GM19468 (cell line): ENCODE measurements at regions not wholly inside any gene's neighbourhood (a gene's known extent, or its start where the extent isn't known, plus 50 kb on each side); places are given as distances from the start of the nearest gene placed in this dataset.
"Not testable (repeated sequence)": the region's sequence is repeated elsewhere in the genome, so short reads cannot be mapped to it uniquely, and the experiment has no call there.

ENCODE experiments used
- ATAC-seq: cut with Tn5 transposase; IDR thresholded peaks from one replicate; pipeline ENCODE4 v1.9.1; 2021; ENCODE audit warnings: mild to moderate bottlenecking, moderate library complexity, moderate number of reproducible peaks; ENCODE audit not compliant: unreplicated experiment; ENCODE audit errors: extremely low read depth

DNA sequence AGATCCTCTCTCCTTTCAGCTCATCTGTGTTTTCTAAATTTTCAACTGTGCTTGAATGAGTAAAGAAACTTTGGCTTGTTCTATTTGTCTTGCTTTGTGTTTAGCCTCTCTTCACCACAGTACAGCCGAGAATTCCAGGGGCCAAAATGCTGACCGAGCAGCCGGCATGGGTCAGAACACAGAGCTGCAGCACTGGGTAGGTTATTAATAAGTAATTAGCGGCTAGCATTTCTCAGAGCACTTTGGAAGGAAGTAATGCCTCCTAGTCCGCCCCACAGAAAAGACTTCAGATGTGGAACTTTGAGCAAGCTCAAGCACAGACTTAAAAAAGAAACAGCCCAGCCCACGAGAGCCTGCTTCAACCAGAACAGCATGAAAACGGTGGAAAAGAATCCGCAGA lies 343.9 kb downstream of the ARRDC4 start:
- ATAC-seq: no peak

DNA sequence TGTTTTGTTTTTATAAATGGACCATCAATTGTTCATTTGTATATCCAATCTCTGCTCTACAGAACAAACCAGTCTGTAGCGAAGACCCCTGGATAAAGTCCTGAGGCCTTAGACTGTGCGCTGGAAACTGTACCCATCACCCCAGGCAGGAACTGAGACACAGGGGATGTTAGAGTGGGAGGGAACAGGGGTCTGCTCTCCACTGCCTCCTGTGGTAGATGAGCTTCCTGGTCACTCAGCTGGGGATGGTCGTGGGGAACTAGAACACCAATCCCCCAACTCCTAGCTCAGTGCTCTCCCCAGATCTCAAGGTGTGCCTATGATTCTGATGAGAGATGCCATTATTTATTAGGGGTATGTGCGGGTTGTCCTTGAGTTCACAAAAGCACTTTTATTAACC lies 340.2 kb upstream of the IGF1R start:
- ATAC-seq: no peak

DNA sequence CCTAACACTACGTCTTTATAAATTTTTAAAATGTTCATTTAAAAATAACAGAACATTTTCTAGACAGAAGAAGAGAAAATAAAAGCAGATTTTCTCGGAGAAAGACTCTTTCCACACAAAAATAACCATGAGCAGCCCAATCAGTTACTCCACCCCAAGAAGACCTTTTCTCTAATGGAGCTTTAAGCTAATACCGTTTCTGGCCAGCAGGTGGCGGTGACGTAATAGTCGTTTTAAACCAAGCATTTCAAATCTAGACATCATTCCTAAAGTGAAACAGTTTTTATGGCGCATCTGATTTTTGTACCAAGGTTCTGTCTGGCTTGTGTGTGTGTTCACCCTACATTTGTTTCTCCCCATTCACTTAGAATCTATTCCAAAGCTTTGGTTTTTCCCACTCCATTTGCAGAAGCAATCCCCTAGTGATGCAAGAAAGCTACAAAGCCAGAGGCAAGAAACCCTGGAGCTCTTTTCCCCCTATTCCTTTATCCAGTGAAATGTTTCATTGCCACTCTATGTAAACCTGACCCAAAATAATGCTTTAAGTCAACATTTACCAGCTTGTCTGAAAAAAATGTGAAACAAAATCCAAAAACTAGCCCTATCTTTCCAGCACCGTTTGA lies 336.7 kb upstream of the IGF1R start:
- ATAC-seq: peak; percentile 65

DNA sequence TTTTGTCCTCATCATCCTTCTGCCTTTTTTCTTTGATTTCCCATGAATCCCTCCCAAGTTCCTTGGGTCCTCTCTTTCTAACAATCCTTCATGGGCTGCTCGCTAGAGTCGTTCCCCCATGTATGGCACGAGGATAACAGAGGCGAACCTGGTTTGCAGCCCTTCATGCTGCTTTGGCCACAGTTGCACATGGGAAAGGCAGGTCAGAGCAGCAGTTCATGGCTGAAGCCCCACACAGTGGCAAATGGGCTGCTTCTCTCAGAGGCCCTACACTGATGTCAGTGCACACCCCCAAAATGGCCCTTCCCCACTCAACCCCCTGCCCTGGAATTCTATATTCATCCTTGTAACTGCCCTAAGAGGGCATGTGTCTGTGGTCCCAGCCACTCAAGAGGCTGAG lies 335.4 kb upstream of the IGF1R start:
- no peak for ATAC-seq

DNA sequence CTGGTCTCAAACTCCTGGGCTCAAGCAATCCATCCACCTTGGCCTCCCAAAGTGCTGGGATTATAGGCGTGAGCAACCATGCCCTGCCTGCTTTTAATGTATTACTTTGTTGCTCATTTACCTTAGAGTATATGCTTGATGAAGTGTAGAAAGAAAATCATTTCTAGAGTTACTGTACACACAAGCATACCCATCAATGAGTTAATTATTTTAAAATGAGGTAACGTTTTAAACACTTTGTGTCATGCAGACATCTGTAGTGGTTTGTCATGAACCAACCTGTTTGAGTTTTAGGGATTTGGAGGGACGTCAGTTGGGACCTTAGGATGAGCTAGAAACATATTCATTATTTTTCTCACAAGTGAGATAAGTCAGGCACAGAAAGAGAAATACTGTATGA lies 332.4 kb upstream of the IGF1R start:
- no peak for ATAC-seq

DNA sequence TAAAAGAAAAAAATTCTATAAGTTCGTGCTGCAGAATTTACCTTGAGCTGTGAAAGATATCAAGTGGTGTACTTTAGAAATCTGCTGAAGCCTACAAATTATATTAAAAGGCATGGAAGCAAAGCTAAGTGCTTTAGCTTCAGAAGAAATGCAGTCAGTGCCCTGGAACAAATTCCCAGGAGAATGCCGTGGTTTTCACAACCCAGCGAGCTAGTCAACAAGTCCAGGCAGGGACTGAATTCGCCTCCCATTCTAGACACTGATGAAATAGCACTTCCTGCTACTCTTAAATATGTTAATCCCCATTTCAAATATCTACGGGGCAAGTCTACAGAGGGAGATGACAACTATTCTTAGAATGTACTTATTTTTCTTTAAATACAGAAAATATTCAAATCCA lies 326.4 kb upstream of the IGF1R start:
- ATAC-seq: no peak

DNA sequence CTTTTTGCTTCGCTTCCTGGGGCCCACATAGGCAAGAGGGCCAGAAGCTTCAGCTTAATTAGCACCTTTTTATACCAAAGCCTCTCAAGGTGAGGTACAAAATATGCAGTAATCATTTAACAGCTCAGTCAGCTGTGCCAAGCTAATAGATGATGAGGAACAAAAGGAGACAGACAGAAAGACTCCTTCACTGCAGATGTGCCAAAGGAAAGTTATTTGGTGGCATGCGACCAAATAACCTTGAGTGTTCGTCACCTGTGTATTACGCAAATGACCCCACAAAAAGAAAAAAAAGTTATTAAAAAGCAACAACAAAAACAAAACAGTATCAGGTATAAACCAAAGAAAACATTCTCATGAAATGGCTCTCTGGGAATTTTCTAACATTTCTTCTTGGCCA lies 325.8 kb upstream of the IGF1R start:
- no peak for ATAC-seq

DNA sequence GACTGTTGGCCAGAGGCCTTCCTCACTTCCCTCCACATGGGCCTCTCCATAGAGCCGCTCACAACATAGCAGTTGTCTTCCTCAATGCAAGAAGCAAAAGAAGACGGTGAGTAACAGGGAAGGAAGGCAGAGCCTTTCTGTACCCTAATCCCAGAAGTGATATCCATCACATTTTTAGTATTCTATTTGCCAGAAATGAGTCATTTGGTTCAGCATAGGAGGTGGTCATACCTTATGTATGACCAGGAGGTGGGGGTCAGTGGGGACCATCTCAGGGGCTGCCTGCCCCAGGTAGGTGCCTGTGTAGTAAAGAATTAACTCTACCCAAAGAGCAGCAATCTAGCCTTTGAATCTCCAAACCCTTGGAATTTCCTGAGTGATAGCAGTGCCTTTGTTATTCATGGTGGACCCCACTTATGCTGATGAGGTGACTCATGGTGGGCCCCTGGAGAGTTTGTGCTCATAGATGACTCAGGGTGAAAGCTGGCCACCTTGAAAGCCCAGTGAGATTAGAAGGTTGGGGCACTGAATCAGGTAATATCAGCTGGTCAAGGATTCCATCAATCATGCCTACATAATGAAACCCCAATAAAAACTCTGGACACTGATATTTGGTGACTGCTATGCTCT lies 323.9 kb upstream of the IGF1R start:
- ATAC-seq: no peak

DNA sequence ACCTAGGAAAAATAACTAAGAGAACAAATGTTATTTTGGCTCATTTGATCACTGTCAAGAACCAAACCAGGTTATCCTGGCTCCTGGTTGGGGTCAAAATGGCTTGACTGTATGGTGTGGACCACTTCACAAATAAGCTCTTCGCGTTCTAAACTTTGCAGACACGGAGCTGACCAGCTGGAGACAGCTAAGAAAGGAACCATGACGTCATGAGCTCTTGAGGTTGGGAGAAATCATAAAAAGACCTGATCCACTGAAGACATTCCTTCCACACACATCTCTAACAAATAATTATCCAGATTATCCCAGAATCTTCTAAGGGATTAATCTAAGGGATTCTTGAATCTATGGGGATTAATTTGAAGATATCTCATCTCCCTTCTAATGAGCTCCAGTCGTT lies 321.5 kb upstream of the IGF1R start:
- no peak for ATAC-seq

DNA sequence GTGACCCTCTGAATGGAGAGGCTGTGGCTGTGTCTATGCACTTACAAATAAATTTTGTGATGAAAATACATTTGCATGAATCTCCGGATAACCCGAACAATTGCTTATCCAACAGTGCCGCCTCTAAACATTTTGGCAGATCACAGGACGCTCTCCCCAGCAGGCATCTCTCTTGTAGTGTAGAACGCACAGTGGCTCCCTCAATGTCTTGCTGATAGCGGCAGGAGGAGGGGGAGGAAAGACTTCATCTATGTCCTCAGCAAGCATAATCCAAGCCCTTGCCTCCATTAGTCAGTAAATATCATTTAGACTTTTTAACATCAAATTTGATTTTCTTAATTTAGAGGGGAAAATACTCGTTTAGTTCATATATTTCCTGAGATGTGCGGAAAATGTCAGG lies 318.1 kb upstream of the IGF1R start:
- no peak for ATAC-seq

DNA sequence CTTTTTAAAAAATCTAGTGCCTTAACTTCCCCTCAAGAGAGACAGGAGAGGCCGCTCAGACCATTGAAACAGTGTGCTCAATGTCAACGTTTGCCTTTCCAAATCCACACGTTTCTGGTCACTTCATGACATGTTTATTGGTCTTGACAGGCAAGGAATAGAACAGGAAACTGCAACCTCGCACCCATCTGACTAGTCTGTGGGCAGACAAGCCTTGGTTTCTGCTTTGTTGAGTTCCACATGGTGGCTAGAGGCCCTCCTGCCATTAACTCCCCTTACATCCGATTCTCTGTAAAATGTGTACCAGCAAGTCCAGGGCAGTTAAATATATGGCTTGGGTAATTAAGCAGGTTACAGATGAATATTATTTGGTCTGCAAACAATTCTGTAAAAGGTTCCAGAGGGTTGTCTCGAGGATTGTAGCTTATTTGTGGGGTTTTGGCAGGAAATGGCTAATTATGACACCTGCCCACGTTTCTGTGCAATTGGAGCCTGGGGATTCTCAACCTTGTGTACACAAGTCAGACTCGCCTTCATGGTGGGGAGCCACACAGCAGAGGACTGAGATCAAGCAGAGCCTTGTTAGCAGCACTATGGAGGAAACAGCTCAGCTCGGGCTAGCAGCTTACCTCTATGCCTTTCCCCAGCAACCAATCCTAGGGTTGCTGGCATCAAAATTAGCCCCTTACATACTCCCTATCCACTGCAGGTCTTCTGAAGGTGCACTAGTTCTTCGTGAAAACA lies 317.5 kb upstream of the IGF1R start:
- no peak for ATAC-seq

DNA sequence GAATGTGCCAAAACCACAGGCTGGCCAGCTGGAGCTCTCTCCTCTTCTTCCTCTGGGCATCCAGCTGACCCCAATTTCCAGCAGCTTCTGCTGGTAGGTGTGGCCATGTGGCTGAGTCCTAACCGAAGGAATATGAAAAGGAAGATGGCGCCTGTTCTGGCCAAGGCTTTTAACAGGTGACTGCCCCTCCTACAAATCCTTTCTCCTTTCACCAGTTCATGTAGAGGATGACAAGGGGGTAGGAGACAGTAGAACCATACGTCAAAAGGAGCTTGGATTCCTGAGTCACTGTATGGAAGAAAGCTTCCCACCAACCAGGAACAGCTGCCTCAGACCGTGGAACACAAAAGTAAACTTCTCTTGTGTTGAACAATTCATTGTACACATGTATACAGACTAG lies 316.7 kb upstream of the IGF1R start:
- ATAC-seq: no peak

DNA sequence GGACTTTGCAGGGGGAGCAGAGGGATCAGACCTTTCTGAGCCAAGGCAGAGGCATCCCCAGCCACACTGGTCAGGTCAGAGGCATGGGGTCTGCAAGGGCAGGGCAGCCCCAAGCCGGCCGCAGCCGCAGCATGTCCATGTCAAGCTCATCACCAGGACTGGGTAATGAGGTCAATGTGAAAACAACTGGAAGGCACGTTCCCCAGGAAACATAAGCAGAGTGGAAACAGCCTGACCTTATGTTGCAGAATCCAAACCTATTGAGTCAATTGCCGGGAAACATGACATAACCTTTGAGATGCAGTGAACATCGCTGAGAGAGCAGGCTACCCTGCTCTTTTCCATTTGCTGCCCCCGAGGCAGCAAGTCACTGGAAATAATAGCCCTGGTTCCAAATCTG lies 315.1 kb upstream of the IGF1R start:
- ATAC-seq: no peak

DNA sequence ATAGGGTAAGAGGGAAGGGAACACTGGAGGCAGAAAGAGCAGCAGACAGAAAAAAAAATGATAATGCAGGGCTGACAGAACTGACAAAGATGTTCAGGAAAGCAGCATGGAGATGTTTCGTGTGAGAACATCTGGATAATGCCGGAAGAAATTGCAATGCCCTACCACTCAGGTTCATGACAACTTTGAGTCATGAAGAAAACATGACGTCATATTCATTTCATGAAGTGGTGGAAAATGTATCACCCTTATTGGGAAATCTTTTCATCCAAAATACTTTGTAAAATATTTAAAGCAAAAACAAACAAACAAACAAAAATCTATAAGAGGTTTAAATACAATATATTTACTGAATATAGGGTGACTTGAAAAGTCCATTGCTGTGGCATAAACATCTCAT lies 305.4 kb upstream of the IGF1R start:
- ATAC-seq: no peak

DNA sequence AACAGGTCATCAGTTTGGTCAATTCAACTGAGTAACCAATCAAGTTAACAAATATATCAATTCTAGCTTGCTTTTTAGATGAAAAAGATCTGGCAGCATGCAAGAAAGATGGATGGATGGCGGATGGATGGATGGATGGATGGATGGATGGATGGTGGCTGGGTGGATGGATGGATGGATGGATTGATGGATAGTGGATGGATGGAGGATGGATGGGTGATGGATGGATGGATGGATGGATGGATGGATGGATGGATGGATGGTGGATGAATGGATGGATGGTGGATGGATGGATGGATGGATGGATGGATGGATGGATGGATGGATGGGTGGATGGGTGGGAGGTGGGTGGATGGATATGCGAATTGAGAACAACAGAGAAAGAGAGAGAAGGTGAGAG lies 303.7 kb upstream of the IGF1R start:
- ATAC-seq: no peak

DNA sequence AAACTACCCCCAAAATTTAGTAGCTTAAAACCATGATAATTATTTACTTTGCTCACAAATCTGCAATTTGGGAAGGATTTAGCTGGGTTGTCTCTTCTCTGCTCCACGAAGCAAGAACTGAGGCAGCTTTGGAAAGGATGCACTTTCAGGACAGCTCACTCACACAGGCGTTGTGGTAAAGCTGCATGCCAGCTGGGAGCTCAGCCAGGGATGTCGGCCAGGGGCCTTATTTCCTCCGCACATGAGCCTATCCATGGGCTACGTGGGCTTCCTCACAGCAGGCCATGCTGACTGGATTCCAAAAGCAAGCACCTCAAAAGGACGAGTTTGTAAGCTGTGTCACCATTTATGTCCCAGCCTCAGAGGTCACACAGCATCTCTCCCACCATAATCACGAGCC lies 301.3 kb upstream of the IGF1R start:
- ATAC-seq: no peak

DNA sequence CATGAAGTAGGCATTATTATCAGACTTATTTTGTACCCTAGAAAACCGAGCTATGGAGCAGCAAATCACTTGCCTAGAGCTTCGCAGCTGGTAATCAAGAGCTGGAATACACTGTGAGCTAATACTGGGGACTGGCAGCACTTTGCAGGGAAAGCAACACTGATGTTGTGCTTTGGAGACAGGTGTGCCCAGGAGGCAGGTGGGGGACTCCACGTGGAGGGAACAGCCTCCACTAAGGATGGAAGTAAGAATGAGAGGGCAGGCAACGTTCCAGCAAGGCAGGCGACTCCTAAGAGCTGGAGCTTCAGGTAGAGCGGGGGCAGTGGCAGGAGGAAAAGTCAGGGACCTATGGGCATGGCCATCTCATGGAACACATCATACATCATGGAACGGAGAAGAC lies 300.5 kb upstream of the IGF1R start:
- ATAC-seq: no peak

DNA sequence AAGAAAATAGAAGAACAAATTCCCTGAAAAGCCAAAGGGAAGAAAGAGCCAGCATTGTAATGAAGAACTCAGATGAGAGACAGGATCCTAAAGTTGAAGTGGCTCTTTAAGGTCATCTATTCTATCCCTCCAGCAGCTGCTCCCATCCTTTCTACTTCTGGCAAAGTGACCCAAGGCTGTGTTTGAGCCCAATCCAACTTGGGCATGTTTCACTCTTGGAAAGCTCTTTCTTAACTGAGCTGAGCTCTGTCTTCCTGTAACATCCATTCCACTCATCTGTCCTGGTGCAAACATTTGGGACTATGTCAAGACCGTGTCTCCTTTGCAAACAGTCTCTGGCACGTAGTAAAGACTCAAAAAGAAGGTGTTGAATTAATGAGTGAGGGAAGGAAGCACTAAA lies 298.1 kb upstream of the IGF1R start:
- no peak for ATAC-seq

DNA sequence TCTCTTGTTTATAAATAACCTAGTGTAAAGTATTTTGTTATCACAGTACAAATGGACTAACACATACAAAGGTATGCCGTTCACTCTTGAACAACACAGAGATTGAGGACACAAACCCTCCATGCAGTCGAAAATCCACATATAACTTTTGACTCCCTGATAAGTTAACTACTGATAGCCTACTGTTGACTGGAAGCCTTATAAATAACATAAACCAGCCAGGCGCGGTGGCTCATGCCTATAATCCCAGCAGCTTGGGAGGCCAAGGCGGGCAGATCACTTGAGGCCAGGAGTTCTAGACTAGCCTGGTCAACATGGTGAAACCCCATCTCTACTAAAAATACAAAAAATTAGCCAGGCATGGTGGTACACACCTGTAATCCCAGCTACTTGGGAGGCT lies 290.1 kb upstream of the IGF1R start:
- not testable (repeated sequence) for ATAC-seq

DNA sequence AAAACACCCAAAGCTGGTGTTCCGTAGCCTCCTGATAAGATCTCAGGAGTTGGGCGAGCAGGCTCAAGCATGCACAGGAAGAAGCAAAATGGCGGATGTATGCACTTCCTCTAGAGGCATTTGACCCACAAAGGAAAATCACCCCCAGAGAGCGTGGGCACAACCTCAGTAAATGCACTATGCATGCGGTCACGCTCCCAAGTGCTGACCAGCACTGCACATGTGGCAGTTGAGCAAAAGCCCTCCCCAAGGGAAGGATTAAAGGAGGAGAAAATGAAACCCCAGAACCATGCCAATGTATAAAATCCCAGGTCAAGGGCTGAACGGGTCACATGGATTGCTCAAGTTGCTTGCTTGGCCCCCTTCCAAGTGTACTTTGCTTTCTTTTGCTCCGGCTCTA lies 289.4 kb upstream of the IGF1R start:
- no peak for ATAC-seq

DNA sequence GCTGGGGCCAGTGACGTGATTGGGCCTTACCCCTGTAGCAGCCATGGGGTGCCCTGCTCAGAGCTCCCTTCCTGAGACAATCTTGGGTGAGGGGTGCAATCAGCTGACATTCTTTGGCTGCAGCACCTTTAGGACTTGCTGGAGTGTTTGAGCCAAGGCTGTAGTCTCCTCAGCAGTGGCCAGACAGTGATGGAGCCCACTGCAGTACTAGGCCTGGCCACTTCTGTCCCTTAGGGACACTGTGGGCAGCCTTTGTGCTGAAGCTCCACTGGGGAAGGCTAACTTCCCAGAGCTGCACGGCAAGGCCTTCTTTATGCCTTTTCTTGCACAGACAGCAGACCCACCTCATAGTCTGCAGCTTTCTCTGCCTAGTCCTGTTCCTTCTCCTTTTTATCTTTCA lies 284.9 kb upstream of the IGF1R start:
- no peak for ATAC-seq

DNA sequence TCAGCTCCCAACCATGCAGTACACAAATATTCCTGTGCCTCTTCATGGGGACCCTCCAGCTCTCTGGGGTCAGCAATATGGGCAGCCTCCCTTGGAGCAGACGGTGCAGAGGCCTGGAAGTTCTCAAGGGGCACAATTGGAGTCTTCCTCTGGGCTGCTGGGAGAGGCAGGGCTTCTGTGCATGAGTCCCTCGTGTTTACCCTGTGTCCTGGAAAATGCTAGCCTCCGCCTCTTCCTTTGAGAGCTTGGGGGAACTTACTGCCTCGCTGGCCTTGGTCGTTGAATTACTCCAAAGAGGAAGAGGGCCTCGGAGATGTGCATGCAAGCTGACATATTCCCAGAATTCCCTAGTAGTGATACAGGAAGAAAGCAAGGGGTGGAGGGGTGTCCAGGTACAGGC lies 284.4 kb upstream of the IGF1R start:
- ATAC-seq: no peak
